Neural progenitor cell (in vitro differentiated cells): ENCODE measurements at regions not wholly inside any gene's neighbourhood (a gene's known extent, or its start where the extent isn't known, plus 50 kb on each side); places are given as distances from the start of the nearest gene placed in this dataset.

ENCODE experiments used
- DNase-seq: peaks from one replicate; pipeline ENCODE4 v3.0.0-alpha.2; 2016; ENCODE audit warnings: low spot score
- H2AFZ ChIP-seq: fragments of 200-600 bp; sonication (generic); replicated peaks from 2 replicates; pipeline ENCODE4 v1.6.1; 2016; ENCODE audit warnings: antibody characterized with exemption
- H3F3A ChIP-seq: fragments of 200-600 bp; sonication (generic); 2 replicates; pipeline ENCODE4 v1.6.1; 2016; ENCODE audit warnings: antibody characterized with exemption, low read depth
- H3K27ac ChIP-seq: fragments of 200-600 bp; sonication (generic); 2 replicates; pipeline ENCODE4 v1.5.1; 2016; ENCODE audit warnings: mild to moderate bottlenecking
- H3K27me3 ChIP-seq: fragments of 200-600 bp; sonication (generic); 2 replicates; pipeline ENCODE4 v1.6.1; 2016; ENCODE audit warnings: mild to moderate bottlenecking, moderate library complexity
- H3K36me3 ChIP-seq: fragments of 200-600 bp; sonication (generic); 2 replicates; pipeline ENCODE4 v1.5.1; 2016
- H3K4me1 ChIP-seq: fragments of 200-600 bp; sonication (generic); 2 replicates; pipeline ENCODE4 v1.6.1; 2016; ENCODE audit warnings: mixed run types
- H3K4me2 ChIP-seq: fragments of 200-600 bp; sonication (generic); 2 replicates; pipeline ENCODE4 v1.6.1; 2016
- H3K4me3 ChIP-seq: fragments of 200-600 bp; sonication (generic); 2 replicates; pipeline ENCODE4 v1.5.1; 2016
- H3K79me2 ChIP-seq: fragments of 200-600 bp; sonication (generic); 2 replicates; pipeline ENCODE4 v1.6.1; 2016; ENCODE audit warnings: low read depth
- H3K9ac ChIP-seq: fragments of 200-600 bp; sonication (generic); 2 replicates; pipeline ENCODE4 v1.6.1; 2016
- H3K9me3 ChIP-seq: fragments of 200-600 bp; sonication (generic); 2 replicates; pipeline ENCODE4 v1.5.1; 2016; ENCODE audit warnings: low read depth
- H4K20me1 ChIP-seq: fragments of 200-600 bp; sonication (generic); 2 replicates; pipeline ENCODE4 v1.6.1; 2016; ENCODE audit warnings: low read depth
- H3K27ac Mint-ChIP-seq: 3 replicates; pipeline ENCODE4 v1.8.0; 2021; ENCODE audit warnings: mixed read lengths
- H3K27me3 Mint-ChIP-seq: 2 replicates; pipeline ENCODE4 v1.8.0; 2022; ENCODE audit warnings: low read depth, mild to moderate bottlenecking, inconsistent platforms, moderate library complexity, mixed read lengths; ENCODE audit not compliant: insufficient read depth
- H3K36me3 Mint-ChIP-seq: 3 replicates; pipeline ENCODE4 v1.8.0; 2021; ENCODE audit warnings: mixed read lengths
- H3K4me1 Mint-ChIP-seq: 3 replicates; pipeline ENCODE4 v1.8.0; 2021; ENCODE audit warnings: mixed read lengths
- H3K4me3 Mint-ChIP-seq: 3 replicates; pipeline ENCODE4 v1.8.0; 2021; ENCODE audit warnings: mild to moderate bottlenecking, moderate library complexity, mixed read lengths
- H3K9me3 Mint-ChIP-seq: 3 replicates; pipeline ENCODE4 v1.8.0; 2020; ENCODE audit warnings: mixed read lengths
- CTCF ChIP-seq: fragments of 200-600 bp; sonication (generic); IDR thresholded peaks from 2 replicates; pipeline ENCODE4 v1.5.1; 2017; ENCODE audit warnings: antibody characterized with exemption, mild to moderate bottlenecking
- EZH2 ChIP-seq: fragments of 200-600 bp; sonication (generic); IDR thresholded peaks from 2 replicates; pipeline ENCODE4 v1.6.1; 2017; ENCODE audit warnings: antibody characterized with exemption, mild to moderate bottlenecking, moderate library complexity
- EZH2phosphoT487 ChIP-seq: fragments of 200-600 bp; sonication (generic); IDR thresholded peaks from 2 replicates; pipeline ENCODE4 v1.6.1; 2017; ENCODE audit warnings: antibody characterized with exemption

- H3K4me3 Mint-ChIP-seq, result no peak overlapping the region
- no peaks in the 10 kb centered on the region for H3K36me3 Mint-ChIP-seq
- no peak overlapping the region for H3K9ac ChIP-seq
- H4K20me1 ChIP-seq, result no peaks in the 10 kb centered on the region
- no peaks in the 10 kb centered on the region for H3F3A ChIP-seq
- no peaks in the 10 kb centered on the region for H3K27me3 ChIP-seq
- H3K4me1 ChIP-seq, result peaks cover 15% of the 10 kb centered on the region
- H2AFZ ChIP-seq, result no peak overlapping the region
- no peak overlapping the region for H3K27ac ChIP-seq
- no peak overlapping the region for H3K27ac Mint-ChIP-seq
- DNase-seq, result peak; percentile 10
- peaks cover 3% of the 10 kb centered on the region for H3K27me3 Mint-ChIP-seq
- TF ChIP-seq EZH2, result no peak
- no peak for TF ChIP-seq EZH2phosphoT487
- no peak for TF ChIP-seq CTCF
- H3K4me3 ChIP-seq, result no peak overlapping the region
- no peaks in the 10 kb centered on the region for H3K79me2 ChIP-seq
- H3K36me3 ChIP-seq, result no peaks in the 10 kb centered on the region
- H3K9me3 Mint-ChIP-seq, result no peaks in the 10 kb centered on the region
- no peak overlapping the region for H3K4me2 ChIP-seq
- H3K9me3 ChIP-seq, result no peaks in the 10 kb centered on the region
- H3K4me1 Mint-ChIP-seq, result peaks cover 21% of the 10 kb centered on the region
Observed at GRCh38 chr7:33722383-33723101, 182.8 kb upstream of the BMPER start.

DNA sequence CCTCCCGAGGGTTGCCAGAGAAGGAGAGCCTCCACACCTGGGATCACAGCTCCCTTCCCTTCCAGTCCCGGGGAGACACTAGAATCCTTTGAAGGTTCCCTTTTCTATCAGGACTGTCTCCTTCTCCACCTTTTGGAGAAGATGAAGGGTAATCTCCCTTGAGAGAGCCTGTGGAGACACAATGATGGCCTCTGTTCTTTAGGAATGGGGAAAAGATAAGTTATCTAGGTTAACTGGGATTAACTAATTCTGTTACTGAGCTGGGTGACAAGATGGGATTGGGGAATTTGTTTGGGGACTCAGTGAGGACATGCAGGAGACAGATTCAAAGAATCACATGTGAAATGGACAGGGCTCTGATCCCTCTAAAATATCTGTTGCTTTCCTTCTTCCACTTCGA is 181.1 kb upstream of the BMPER start:
- peaks cover 3% of the 10 kb centered on the region for H3K27me3 Mint-ChIP-seq
- Histone ChIP-seq H3F3A (no peaks in the 10 kb centered on the region), H3K27ac (no peak overlapping the region), H4K20me1 (no peaks in the 10 kb centered on the region), H3K9ac (no peak overlapping the region), H3K36me3 (no peaks in the 10 kb centered on the region), H3K4me3 (no peak overlapping the region), H3K27me3 (no peaks in the 10 kb centered on the region), H2AFZ (no peak overlapping the region), H3K4me1 (peaks cover 22% of the 10 kb centered on the region), H3K4me2 (no peak overlapping the region), H3K9me3 (no peaks in the 10 kb centered on the region), H3K79me2 (no peaks in the 10 kb centered on the region)
- H3K9me3 Mint-ChIP-seq, result no peaks in the 10 kb centered on the region
- H3K36me3 Mint-ChIP-seq, result no peaks in the 10 kb centered on the region
- no peak for DNase-seq
- H3K4me3 Mint-ChIP-seq, result no peak overlapping the region
- no peak overlapping the region for H3K27ac Mint-ChIP-seq
- H3K4me1 Mint-ChIP-seq, result peaks cover 22% of the 10 kb centered on the region
- TF ChIP-seq EZH2phosphoT487 (no peak), EZH2 (no peak), CTCF (no peak)

DNA sequence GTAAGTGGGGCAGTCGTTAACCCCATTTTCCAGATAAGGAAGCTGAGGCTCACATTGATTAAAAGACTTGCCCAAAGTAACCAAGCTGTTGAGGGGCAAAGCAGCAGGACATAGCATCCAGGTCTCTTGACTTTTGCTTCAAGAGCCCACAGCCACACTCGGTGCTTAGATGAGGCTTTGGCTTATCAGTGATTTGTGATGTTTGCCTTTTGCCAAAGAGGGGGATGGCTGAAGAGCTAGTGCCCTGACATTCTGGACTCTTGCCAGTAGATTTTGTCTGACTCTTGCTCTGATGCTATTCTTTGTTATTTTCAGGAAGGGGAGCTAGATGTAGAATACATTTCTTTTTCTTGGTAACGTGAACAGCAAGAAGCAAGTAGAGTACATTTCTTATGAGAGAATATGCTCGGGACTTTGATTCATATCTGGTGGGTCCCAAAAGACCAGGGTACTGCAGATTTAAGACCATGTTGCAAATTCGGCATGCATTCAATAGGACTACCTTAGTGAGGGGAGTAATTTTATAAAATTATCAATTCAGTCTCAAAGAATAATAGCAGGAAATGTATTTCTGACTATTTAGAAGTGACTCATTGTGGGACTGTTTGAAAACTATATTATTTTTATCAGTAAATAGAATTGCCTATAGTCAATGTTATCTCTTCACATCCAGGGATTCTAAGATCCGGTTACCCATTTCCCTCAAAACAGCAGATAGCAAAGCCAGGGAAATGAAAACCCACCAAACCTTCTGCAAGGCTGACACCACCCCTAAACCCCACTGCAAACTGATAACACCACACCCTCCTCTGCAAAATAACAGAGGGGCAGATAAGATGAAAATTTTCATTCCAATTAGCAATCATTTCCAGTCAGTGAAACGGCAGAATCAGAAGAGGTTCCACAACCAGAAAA is 180.0 kb upstream of the BMPER start:
- no peaks in the 10 kb centered on the region for H4K20me1 ChIP-seq
- no peak overlapping the region for H3K27ac ChIP-seq
- no peak overlapping the region for H3K27ac Mint-ChIP-seq
- no peaks in the 10 kb centered on the region for H3K9me3 Mint-ChIP-seq
- H3K4me1 ChIP-seq, result peaks cover 22% of the 10 kb centered on the region
- no peak overlapping the region for H3K9ac ChIP-seq
- H3F3A ChIP-seq, result no peaks in the 10 kb centered on the region
- H3K4me3 ChIP-seq, result no peak overlapping the region
- no peaks in the 10 kb centered on the region for H3K27me3 ChIP-seq
- H3K4me1 Mint-ChIP-seq, result peaks cover 20% of the 10 kb centered on the region
- H3K27me3 Mint-ChIP-seq, result peaks cover 3% of the 10 kb centered on the region
- H3K4me2 ChIP-seq, result no peak overlapping the region
- TF ChIP-seq CTCF (no peak), EZH2phosphoT487 (no peak), EZH2 (no peak)
- no peaks in the 10 kb centered on the region for H3K79me2 ChIP-seq
- H3K36me3 Mint-ChIP-seq, result no peaks in the 10 kb centered on the region
- no peaks in the 10 kb centered on the region for H3K9me3 ChIP-seq
- H3K4me3 Mint-ChIP-seq, result no peak overlapping the region
- no peaks in the 10 kb centered on the region for H3K36me3 ChIP-seq
- no peak for DNase-seq
- H2AFZ ChIP-seq, result no peak overlapping the region
